ENCODE measurements at regions not wholly inside any gene's neighbourhood (a gene's known extent, or its start where the extent isn't known, plus 50 kb on each side); places are given as distances from the start of the nearest gene placed in this dataset.

- Histone ChIP-seq H3K27me3 (ENCODE audit: insufficient read depth, low read length) (no peaks in the 10 kb centered on the region), H3K9me3 (ENCODE audit: low read depth, low read length) (no peaks in the 10 kb centered on the region), H3K4me3 (ENCODE audit: low read length) (no peak overlapping the region), H3K4me1 (ENCODE audit: insufficient read depth, low read length) (peaks cover 45% of the 10 kb centered on the region)
Measured at GRCh38 chr22:46073683-46074504, 76.4 kb upstream of the PPARA start.

- H3K4me3 ChIP-seq (ENCODE audit: low read length) = no peak overlapping the region
- H3K4me1 ChIP-seq (ENCODE audit: insufficient read depth, low read length) = peaks cover 35% of the 10 kb centered on the region
- H3K9me3 ChIP-seq (ENCODE audit: low read depth, low read length) = no peaks in the 10 kb centered on the region
- H3K27me3 ChIP-seq (ENCODE audit: insufficient read depth, low read length) = no peaks in the 10 kb centered on the region
Measured at GRCh38 chr22:46074771-46075551, 75.4 kb upstream of the PPARA start.

GRCh38 chr22:46075764-46076531, 74.4 kb upstream of the PPARA start:
- Histone ChIP-seq H3K4me3 (ENCODE audit: low read length) (no peak overlapping the region), H3K27me3 (ENCODE audit: insufficient read depth, low read length) (no peaks in the 10 kb centered on the region), H3K4me1 (ENCODE audit: insufficient read depth, low read length) (peaks cover 31% of the 10 kb centered on the region), H3K9me3 (ENCODE audit: low read depth, low read length) (no peaks in the 10 kb centered on the region)

GRCh38 chr22:46076651-46077339, 73.5 kb upstream of the PPARA start:
- H3K9me3 ChIP-seq (ENCODE audit: low read depth, low read length) = no peaks in the 10 kb centered on the region
- no peaks in the 10 kb centered on the region for H3K27me3 ChIP-seq (ENCODE audit: insufficient read depth, low read length)
- peaks cover 31% of the 10 kb centered on the region for H3K4me1 ChIP-seq (ENCODE audit: insufficient read depth, low read length)
- H3K4me3 ChIP-seq (ENCODE audit: low read length) = no peak overlapping the region

GRCh38 chr22:46077669-46078099, 72.6 kb upstream of the PPARA start:
- Histone ChIP-seq H3K27me3 (ENCODE audit: insufficient read depth, low read length) (no peaks in the 10 kb centered on the region), H3K4me1 (ENCODE audit: insufficient read depth, low read length) (peaks cover 27% of the 10 kb centered on the region), H3K4me3 (ENCODE audit: low read length) (no peak overlapping the region), H3K9me3 (ENCODE audit: low read depth, low read length) (no peaks in the 10 kb centered on the region)

- peaks cover 19% of the 10 kb centered on the region for H3K4me1 ChIP-seq (ENCODE audit: insufficient read depth, low read length)
- no peak overlapping the region for H3K4me3 ChIP-seq (ENCODE audit: low read length)
- no peaks in the 10 kb centered on the region for H3K9me3 ChIP-seq (ENCODE audit: low read depth, low read length)
- H3K27me3 ChIP-seq (ENCODE audit: insufficient read depth, low read length) = no peaks in the 10 kb centered on the region
Measured at GRCh38 chr22:46078241-46079092, 71.9 kb upstream of the PPARA start.

- peaks cover 11% of the 10 kb centered on the region for H3K4me1 ChIP-seq (ENCODE audit: insufficient read depth, low read length)
- no peak overlapping the region for H3K4me3 ChIP-seq (ENCODE audit: low read length)
- H3K27me3 ChIP-seq (ENCODE audit: insufficient read depth, low read length) = no peaks in the 10 kb centered on the region
- no peaks in the 10 kb centered on the region for H3K9me3 ChIP-seq (ENCODE audit: low read depth, low read length)
Measured at GRCh38 chr22:46079093-46079860, 71.0 kb upstream of the PPARA start.

GRCh38 chr22:46079861-46080821, 70.2 kb upstream of the PPARA start:
- Histone ChIP-seq H3K9me3 (ENCODE audit: low read depth, low read length) (no peaks in the 10 kb centered on the region), H3K4me3 (ENCODE audit: low read length) (no peak overlapping the region), H3K4me1 (ENCODE audit: insufficient read depth, low read length) (peaks cover 2% of the 10 kb centered on the region), H3K27me3 (ENCODE audit: insufficient read depth, low read length) (no peaks in the 10 kb centered on the region)

GRCh38 chr22:46081036-46081830, 69.1 kb upstream of the PPARA start:
- no peaks in the 10 kb centered on the region for H3K4me1 ChIP-seq (ENCODE audit: insufficient read depth, low read length)
- no peaks in the 10 kb centered on the region for H3K27me3 ChIP-seq (ENCODE audit: insufficient read depth, low read length)
- H3K4me3 ChIP-seq (ENCODE audit: low read length) = no peak overlapping the region
- H3K9me3 ChIP-seq (ENCODE audit: low read depth, low read length) = no peaks in the 10 kb centered on the region

- H3K4me1 ChIP-seq (ENCODE audit: insufficient read depth, low read length) = no peaks in the 10 kb centered on the region
- H3K4me3 ChIP-seq (ENCODE audit: low read length) = no peak overlapping the region
- no peaks in the 10 kb centered on the region for H3K9me3 ChIP-seq (ENCODE audit: low read depth, low read length)
- no peaks in the 10 kb centered on the region for H3K27me3 ChIP-seq (ENCODE audit: insufficient read depth, low read length)
Measured at GRCh38 chr22:46081831-46082210, 68.5 kb upstream of the PPARA start.

GRCh38 chr22:46082633-46083032, 67.7 kb upstream of the PPARA start:
- no peaks in the 10 kb centered on the region for H3K27me3 ChIP-seq (ENCODE audit: insufficient read depth, low read length)
- H3K4me3 ChIP-seq (ENCODE audit: low read length) = no peak overlapping the region
- no peaks in the 10 kb centered on the region for H3K4me1 ChIP-seq (ENCODE audit: insufficient read depth, low read length)
- no peaks in the 10 kb centered on the region for H3K9me3 ChIP-seq (ENCODE audit: low read depth, low read length)

Measured in mononuclear cell (primary cell).